HG03457 (cell line): ENCODE measurements at regions not wholly inside any gene's neighbourhood (a gene's known extent, or its start where the extent isn't known, plus 50 kb on each side); places are given as distances from the start of the nearest gene placed in this dataset.
"Not testable (repeated sequence)": the region's sequence is repeated elsewhere in the genome, so short reads cannot be mapped to it uniquely, and the experiment has no call there.

Experiments
- ATAC-seq: cut with Tn5 transposase; IDR thresholded peaks from one replicate; pipeline ENCODE4 v1.9.1; 2021; ENCODE audit warnings: moderate number of reproducible peaks; ENCODE audit not compliant: unreplicated experiment

DNA sequence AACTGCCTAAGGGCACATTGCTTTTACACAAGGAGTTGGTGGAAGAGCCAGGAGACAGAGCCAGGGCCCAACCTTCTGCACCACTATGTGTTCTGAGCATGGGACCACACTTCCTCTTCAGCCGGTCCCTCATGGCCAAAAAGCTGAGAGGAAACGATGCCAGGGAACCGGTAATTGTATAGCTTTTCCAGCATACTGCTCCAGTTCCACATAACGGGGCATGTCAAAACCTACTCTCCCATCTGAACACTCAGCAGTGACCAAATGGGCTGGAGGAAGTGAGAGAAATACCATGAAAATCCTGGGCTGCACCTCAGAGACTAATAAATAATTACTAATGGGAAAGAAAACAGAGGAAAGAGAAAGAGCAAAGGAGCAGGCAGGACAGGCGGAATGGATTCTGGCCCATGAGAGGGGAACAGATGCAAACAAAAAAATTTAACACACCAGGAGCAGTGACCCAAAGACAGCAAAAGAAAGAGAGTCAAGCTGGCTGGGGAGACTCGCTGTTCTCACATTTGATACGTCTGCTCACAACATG is 52.0 kb upstream of the BMP2 start:
- ATAC-seq: no peak

DNA sequence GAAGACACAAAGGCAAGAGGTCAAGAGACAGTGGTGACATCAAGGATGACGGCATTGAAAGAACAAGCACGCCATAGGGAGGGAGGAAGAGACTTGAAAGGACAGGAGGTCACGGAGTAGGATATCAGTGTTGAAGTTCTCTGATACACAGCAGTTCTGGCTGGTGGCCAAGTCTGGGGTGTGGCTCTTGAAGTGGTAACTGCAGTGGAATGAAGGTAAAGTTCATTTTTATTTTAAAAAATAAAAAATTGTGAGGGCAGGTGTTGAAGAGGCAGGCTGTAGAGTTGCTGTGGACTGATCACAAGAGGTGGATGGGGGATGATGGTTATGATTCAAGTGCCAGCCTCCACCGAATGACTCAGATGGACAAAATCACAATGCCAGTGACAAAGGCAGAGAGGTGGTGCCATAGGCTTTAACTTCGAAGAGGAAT is 53.2 kb upstream of the BMP2 start:
- no peak for ATAC-seq

DNA sequence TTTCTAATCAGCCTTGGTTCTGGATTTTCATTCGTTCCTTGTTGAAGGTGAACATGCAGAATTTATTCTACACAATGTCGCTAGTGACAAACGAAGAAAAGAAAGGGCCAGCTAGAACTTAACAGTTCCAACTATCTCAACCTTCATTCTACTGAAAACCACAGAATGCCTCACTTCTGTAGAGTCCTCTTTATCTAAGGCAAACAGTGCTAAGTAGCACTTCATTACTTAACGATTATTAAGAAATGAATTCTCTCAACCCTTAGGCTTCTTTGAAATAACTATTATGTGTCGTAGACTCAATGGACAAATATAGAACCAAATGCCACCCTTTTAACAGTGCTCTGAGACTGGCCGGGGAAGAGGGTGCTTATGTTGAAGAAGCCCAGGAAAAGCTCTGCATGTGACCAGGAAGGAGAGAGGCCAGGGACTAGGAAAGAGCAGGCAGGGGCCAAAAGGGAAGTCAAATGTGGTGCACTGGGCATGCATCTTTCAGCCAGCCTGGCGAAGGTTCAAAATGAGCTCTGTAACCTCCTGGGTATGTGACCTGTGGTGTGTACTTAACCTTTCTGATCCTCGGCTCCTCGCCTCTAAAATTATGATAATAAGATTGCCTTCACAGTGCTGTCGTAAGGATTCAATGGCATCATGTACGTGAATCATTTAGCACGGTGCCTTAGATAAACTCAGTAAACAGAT is 55.4 kb upstream of the BMP2 start:
- no peak for ATAC-seq

DNA sequence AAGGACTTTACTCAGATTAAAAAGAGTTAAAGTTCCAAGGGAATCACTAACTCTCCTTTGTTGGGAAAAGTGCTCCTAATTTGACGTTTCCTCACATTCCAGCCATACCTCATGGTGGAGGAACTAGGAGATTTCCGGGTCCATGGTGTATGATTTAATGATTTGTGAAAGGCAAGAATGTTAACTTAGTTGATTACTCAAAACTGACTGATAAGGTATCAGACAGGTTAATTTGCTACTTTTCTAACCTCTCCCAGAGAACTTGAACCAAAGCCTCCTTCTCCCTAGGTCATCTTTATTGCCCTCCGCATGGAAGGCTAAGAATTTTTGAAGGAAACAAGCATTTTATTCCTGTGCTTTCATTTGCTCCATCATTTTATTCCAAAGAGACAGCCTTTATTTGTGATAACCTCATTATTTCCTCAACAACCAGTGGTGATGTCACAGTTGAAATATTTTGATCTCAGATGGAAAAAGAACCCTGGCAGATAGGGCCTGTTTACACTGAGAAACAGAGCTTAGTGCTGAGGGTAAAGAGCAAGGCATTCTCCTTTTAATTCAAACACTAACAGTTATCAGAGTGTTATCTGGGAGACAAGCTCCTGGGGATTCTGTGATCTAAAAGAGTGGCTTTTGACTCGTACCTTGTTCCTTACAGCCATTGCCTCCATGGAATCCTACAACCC is 57.4 kb upstream of the BMP2 start:
- no peak for ATAC-seq

DNA sequence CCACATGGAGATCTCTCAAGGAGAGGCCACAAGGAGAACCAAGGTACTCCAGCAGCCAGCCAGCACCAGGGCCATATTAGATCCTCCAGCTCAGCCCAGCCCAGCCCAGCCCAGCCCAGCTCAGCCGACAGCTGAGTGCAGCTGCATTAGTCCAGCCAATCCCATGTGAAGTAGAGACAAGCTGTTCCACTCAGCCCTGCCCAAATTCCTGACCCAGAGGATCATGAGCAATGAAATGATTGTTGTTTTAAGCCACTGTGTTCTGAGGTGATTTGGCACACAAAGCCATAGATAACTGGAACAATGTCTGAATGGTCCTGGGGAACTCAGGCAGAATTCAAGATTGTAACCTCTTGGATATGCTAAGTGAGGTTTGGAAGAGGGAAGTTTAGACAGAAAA is 59.5 kb upstream of the BMP2 start:
- no peak for ATAC-seq

DNA sequence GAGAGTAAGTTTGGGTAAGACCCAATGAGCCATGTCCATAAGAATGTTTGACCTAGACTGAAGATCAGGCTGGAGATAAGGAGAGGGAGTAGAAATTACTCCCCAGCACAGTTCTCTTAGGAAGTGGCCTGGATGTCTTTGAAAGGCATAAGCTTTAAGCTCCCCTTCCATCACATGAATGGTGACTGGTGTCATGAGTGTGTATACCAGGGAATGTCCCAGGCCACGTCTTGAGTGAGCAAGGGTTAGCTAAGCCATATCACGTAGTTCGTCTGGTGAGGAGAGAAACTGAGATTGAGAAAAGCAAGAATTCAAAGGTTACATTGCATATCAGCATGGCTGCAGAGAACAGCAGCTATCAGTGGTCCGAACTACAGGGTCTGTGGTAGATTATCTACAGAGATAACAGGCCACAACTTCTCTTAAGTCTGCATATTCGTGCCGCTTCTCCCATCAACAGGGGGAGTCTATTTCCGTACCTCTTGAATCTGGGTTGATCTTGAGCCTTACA is 60.1 kb upstream of the BMP2 start:
- no peak for ATAC-seq

DNA sequence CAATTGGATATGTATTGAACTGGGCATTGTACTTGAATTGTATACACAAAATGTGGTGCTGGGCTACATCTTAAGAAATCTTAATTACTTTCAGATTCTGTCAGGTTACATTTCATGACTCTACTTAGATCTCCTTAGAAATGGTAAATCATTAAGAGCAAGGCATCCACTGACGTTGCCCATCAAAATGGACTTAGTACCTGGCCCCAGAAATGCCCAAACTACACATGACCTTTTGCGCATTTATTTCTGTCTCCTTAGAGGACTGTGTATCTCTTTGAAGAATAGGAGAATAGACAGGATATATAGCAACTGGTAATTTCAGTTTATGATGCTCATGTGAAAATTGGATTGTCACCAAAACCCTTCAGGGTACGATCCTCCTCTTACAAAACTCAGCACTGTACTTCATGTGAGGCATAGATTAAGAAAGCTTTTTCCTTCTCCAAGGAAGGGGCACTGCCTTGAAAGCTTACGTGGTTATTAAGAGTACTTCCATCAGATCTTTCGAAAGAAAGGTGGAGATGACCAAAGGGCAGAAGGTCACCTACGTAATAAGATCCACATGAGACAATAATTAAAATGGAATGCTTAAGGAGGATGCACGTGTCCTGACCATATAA is 61.4 kb upstream of the BMP2 start:
- no peak for ATAC-seq

DNA sequence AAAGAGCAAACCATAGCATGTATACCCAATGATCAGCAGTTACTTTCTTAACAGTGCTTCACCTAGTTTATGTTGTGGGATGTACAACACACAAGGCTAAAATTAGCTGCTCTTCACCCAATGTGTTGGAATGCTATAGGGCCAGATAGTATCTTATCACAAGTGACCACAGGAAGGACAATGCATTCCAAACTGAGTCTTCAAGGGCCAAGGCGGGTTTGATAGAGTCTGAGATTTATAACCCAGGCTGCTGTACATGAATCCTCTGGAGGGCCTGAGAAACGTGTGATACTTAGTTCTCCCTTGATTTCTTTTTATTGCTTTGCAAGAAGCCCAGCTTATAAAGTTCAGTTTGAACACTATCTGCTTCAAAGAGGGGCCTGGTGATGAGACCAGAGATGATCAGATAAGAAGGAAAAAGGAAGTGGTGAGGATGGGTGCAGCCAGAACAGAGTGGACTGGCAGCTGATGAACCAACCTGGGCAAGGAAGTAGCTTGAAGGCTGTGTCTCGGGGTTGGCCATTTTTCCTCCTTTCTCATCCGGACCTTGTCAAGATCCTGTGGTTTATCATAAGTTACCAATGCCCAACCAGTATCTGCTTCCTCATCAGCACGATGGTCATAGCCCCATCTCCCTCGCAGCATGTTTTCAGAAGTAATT is 62.2 kb upstream of the BMP2 start:
- no peak for ATAC-seq

DNA sequence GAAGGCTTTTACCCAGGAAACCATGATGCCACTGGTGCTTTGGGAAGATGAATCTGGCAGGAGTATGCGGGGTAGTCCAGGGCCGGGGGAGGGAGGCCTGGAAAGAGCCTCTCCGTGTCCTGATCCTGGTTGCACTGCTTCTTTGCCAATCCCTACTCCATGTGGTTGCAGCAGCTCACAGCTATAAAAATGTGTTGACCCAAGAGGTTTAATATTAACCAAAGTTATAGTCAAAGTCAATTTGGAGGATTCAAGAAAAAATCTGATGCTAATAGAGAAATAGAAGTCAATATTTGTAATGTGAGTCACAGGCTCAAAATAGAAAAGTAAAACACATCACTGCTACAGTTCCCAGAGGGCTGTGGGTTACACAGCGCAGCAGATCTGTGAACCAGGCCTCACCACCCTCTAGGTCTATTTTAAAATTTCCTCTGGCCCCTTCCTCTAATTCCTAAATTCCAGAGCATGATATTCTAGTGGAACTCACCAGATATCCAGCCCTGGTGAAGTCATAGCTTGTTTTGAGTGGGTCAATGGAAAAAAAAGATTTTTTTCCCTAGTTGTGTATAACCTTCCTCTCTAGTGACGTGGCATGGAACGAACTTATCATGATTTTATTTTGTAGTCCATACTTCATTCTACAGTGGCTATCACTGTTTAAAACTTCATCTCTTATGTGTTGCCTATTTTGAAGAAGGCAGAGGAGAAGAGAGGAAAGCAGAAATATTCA is 63.2 kb upstream of the BMP2 start:
- ATAC-seq: no peak

DNA sequence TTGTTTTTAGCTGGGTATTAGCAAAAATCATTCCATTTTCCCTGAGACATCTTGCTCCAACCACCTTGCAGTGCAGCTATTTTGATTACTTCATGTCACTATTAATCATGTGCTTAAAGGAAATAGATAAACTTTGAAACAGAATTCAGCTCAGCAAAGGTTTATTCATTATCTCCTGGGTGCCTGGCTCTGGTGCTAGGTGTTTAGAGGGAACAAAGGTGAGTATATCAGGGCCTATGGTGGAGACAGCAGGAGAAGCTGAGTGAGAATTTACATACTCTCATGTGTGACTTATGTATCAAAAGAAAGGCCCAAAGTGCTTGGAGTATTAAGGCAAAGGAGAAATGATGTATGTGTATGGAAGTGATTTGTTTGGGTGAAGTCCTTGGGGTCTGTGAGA is 63.8 kb upstream of the BMP2 start:
- ATAC-seq: no peak

DNA sequence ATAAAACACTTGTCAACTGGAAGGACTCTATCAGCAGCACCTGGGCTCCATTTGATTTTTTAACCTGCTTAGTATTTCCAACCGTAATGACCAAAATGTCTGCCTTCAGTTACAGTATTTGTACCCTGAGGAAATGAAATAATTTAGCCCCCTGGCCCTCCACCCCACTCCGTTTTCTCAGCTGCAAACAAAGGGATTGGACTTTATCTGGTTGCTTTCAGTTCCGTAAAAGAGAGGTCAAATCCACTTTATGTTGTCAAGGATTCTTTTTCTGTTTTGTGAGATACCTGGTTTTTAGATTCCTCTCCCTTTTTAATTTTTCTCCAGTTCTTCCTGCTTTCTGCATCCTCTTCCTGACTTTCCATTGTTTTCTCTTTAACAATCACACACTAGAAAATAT is 64.4 kb upstream of the BMP2 start:
- no peak for ATAC-seq

DNA sequence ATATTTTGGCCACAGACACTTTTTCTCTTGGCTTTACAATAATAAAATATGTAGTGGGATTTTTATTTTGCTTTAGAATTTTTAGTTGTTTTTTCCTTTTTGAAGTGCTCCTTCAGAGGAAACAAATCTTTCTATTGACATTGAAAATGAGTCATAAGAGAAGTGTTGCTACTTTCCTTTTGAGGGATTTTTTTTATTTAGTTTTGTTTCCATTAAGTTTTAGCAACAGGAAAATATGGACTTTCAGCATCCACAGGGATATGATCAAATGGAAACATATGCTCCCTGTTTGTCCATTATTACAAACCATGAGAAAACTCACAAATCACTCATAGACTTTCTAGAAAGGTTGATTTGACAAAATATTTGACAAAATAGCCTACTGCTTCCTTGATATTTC is 65.3 kb upstream of the BMP2 start:
- no peak for ATAC-seq

DNA sequence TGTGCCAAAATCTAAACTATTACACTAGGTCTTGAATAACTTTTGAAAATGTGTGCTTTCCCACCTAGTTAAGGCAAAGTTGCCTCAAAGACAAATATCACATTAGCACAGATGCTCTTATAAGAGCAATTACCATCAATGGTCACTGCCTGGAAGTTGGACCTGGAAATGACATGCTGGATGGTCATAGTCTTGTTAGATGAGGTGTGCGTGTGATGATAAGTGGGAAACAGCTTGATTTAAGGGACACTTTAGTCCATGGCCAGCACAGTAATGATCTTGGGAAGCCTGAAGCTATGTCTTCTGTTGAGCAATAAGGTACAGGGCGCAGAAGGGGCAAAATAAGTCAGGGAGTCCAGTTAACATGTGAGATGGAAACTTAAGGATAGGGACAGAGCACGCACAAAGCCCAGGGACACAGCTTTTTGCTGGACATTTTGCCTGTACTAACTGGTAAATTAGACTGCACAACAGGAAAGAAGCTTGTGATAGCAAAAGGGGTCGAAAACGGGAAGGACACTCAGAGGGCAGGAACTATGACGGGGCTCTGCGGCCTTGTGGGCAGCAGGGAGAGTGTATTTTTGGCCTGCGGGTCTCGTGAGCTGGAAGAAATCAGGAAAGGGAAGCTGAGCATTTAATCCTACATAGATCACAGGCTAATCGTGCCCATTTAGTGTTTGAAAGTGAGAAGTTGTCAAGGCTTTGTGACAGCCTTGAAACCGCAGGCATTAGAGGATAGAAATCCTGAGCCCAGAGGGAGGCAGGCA is 66.7 kb upstream of the BMP2 start:
- no peak for ATAC-seq

DNA sequence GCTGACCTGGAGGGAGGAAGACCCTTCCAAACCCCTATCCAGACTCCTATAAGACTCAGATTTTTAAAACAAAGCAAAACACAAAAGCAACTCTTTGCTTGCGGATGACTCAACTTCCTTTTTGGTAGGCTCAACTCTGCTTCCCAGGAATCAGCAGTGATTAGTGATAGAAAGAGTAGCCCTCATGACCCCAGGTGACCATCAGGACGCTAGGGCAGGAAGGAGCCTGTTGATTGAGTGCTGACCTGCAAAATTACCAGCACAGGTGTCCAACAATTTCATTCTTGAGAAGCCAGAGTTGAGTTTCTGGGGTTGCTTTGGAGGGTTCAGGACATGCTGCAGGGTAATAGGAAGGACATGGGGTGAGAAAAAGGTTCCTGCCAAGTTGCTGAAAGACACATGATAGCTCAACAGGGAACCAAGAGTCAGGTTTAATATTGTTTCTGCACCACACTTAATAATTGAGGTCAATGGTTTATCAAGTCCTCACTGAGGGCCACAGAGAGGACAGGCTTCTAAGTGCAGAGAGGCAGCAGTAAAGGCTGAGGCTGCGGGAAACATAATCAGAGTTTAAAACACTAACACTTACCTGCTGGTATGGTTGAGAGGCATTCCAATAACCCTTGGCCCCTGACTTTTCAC is 67.4 kb upstream of the BMP2 start:
- ATAC-seq: no peak

DNA sequence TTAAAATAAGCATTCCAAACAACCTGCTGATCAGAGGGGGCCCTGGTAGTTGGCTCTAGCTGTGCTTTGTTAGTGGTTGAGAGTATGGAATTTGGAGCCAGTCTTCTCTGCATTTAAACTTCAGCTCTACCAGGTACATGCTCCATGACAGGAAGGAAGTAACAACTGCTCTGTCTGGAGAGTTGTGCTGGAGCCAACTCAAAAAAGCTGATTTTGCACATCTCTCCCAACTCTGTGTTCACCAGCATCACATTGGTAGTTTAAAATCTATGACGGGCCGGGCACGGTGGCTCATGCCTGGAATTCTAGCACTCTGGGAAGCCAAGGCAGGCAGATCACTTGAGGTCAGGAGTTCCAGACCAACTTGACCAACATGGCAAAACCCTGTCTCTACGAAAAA is 68.8 kb upstream of the BMP2 start:
- no peak for ATAC-seq

DNA sequence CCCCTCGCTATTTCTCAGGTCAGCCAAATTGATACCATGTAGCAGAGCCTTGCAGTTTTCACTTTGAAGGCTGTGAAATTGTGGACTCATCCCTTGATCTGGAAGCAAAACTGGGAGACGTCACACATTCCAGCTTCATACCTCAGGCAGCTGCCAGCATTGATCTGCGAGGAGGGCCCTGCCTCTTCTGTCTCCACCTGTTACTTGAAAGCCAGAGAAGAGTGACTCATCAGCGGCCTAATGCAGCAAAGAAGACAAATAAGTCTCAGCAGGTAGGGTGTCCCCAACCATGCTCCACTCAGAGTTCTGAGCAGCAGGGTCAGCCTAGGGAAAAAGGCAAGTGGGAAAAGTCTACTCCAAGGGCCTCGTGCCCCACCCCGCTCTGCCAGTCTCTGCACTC is 69.4 kb upstream of the BMP2 start:
- no peak for ATAC-seq

DNA sequence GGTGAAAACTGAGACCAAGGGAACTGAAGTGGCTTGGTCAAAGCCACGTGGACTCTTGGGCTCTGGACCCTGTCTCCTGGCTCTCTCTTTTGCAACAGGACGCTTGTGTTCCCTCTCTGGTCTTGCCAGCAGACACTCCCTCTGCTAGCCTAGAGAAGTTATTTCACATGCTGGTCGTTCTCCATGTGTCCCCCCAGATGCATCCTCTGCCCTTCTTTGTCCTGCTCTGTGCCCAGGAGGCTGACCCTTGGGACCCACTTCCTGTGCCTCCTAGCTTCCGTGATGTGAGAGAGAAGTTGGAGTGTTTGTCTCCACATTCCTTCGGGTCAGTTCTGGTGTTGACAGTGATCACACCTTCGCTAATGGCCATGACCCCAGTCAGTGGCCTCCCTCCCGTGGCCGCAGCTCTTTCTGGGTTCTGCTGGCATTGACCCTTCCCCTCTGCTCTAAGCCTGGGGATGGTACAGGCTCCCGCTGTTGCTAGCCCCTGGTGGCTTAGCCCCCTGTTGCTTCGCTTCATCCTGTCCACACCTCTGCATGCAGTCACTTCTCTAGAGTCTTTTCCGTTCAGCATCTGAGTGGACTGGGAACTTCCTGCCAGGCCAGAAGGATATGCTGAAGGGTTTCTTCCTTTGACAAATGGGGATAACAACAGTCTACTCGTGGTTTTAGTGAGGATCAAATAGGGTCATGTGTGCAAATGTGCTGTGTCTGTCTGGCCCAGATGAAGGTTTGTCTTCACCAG is 70.1 kb upstream of the BMP2 start:
- no peak for ATAC-seq

DNA sequence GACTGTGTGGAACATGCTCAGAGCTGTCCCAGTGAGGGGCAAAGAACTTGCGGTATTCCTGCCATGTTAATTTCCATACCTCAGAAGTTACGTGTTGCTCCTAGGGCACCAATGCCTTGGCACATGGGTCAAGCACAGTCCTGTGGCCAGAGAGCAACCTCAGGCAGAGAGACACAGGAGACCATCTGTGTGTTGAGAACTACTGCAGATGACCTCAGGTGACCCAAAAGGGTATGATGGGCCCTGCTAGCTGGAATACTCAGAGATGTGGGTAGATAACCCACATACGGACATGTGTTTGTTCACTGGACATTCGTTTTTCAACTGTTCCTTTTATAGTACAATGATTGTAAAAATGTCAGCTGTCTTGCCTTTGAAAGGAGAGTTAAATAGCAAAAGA is 71.5 kb upstream of the BMP2 start:
- no peak for ATAC-seq

DNA sequence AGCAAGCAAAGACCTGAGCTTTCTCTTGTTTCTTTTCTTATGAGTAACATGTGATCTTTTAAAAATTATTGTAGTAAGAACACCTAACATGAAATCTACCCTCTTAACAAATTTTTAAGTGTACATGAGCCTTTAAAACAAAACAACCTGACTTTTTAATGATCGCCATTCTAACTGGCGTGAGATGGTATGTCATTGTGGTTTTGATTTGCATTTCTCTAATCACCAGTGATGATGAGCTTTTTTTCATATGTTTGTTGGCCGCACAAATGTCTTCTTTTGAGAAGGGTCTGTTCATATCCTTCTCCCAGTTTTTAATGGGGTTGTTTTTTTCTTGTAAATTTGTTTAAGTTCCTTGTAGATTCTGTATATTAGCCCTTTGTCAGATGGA is 73.7 kb upstream of the BMP2 start:
- not testable (repeated sequence) for ATAC-seq
